GM21786 (cell line): ENCODE measurements at regions not wholly inside any gene's neighbourhood (a gene's known extent, or its start where the extent isn't known, plus 50 kb on each side); places are given as distances from the start of the nearest gene placed in this dataset.

Experiments used
- ATAC-seq: cut with Tn5 transposase; IDR thresholded peaks from one replicate; pipeline ENCODE4 v1.9.1; 2021; ENCODE audit not compliant: unreplicated experiment

DNA sequence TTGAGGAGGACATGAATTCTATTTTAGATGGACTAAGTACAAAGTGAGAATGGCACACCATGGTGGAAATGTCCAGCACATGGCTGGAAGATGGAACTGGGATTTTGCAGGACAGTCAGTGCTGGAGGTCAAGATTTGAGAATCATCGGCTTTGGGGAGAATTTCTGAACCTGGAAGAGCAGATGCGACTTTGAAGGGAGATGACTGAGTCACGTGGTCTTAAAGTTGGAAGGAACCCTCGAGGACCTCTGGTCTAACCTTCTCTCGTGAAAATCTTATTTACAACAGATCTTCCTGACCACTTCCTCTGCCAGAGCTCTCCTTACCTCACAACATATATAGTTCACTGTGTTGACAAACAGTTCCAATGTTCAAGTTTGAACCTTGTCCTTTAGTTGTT, 415.4 kb downstream of the ATP23 start:
- no peak for ATAC-seq

DNA sequence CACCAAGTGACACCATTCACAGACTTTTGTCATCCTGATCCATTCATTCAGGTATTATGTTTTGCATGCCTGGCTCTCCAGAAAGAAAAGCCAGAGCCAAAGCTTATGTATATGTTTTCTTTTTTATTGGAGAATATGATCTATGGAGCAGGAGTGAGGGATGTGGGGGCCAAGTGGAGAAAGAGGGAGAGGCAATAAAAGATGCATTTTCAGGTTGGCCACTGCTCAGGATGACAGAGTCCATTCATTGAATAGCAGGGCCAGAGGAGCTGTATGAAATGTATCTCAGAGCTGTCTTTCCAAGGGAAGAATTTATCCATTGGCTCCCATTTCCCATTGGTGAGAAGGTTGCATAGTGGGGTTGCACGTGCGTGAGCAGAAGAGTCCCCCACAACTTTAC, 416.1 kb downstream of the ATP23 start:
- no peak for ATAC-seq

DNA sequence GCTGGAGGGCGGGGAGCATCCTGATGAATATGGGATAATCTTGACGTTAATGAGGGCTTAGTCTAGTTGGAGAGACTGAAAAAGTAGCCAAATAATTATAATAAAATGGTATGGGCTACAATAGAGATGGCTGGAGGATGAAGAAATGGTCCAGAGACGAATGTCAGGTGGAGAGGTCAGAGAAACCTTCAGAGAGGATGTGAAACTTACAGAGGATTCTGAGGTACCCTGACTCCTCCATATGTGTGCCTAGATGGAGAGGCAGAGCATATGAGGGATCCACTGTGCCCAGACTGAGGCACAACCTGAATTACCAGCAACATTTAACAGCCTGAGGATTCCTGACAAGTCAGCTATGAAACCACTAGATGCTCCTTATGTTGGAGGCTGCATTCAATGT, 417.0 kb downstream of the ATP23 start:
- no peak for ATAC-seq

DNA sequence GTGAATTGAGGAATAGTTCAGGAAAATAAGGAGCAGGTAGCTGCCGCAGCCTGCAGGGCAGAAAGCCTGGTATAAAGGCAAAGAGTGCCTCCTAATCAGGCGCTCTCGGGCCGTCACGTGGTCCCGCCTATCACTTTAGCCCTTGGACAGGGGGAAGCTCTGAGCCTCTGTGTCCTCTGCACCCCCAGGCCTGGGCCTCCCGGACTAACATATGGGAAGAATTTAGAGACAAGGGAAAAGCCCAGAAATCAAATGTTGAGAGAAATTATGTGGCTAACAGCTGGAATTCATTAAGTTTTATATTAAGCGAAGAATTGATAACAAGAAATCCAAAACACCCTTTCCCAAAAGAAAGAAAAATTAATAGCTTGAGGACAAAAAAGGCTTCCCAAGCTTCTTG, 417.7 kb downstream of the ATP23 start:
- ATAC-seq = no peak

DNA sequence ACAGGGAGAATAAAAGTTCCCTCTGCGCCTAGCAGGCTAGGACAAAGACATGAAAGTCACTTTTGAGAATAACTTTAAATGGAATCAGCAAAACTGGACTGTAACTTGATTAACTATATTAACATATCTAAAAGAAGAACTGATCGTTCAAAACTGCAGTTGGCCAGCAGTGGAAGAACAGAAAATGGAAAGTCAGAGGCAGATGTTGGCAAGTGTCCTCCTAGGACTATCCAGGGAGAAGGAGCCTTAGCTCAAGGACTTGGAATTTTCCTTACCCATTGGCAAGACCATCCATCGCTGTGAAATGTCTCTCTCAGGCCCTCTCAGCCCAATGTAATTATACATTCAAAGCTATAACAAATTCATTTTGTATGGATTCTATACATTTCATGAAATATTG, 419.7 kb downstream of the ATP23 start:
- ATAC-seq = no peak

DNA sequence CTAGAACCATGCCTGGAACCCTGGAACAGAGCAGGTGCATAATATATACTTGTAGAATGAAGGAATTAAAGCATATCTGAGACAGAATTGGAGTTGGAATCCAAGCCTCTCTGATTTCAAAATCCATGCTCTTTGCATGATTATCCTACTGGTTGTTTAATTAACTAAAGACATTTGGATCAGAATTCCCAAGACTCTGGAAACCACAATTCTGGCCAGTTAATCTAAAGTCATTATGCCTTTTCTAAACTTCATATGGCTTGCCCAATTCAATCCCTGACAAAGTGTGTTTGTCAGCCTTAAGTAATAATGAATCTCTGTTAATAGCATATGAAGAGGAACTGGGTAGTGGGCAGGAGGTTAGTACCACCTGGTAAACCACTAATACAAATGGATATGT, 422.6 kb downstream of the ATP23 start:
- ATAC-seq = no peak

DNA sequence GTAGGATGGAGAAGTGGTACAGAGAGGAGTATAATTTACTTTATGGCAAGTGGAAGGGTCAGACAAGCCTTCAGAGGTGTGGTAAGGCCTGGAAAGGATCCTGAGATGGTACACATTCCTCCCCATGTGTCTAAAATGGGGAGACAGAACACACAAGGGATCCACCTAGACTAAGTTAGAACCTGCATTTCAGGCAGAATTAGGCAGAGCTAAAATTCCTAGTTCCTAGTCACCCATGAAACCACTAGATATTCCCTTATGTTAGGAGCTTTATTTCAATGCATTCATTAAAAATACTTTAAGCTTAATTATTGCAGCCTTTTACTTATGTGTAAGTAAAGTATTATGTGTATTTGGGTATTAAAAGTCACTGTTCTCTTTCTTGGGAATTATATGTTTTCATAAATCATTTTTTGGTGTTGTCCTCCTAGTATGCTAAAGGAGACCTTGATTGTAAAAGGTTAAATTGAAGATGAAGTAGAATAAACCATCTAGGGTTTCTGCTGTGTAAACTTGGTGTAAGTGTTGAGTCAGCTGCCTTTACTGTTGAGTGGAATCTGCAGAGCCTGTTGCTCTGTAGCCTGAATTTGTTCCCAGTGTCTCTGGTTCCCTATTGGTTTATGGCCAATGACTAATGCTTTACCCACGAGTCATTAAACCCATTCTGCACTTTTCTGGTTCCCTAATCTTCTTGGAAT, 423.2 kb downstream of the ATP23 start:
- no peak for ATAC-seq

DNA sequence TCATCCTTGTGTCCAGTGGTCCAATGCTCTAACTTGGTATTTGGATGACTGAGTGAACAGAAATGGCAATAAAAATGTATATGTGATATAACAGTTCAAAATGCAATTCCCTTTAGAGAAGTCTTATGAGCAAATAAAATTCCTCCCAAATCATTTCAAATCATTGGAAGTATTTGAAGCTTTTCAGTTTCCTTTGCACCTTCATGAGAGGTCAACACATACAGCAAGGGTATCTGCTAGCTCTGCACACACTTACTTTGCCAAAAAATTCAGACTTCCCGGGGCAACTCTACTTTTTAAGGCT, 423.7 kb downstream of the ATP23 start:
- no peak for ATAC-seq

DNA sequence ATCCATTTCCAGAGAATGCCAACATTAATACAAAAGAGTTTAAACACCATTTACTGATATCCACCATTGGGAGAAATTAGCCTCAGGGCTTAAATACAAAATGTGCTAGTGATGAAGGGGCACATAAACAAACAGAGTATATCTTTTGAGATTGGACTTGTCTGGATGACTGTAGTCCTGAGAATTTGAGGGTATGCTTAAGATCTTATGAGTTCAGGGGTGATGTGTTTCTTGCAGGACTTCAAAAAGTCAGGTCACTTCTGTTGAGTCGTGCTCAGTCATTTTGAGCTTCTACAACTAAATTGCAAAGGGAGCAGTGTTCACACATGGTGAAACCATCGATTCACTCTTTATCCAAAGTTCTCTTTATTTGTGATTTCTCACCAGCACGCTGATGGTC, 425.7 kb downstream of the ATP23 start:
- ATAC-seq = no peak

DNA sequence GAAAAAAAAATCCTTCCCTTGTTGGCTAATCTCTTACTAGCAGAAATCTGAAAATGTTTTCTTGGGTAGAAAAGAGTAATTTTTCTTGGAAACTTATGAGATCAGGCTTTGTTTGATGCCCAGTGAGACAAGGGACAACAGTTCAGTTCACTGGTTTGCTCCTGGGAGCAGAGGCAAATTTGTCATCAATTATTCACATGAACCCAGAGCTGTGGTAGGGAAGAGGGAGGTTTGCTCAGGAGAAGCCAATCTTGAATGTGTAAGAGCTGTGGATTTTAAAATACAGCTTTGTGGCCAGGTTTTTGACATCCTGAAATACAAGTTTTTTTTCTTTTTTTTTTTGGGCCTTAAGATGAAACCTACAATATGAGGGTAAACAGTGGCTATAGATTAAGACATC, 426.6 kb downstream of the ATP23 start:
- no peak for ATAC-seq

DNA sequence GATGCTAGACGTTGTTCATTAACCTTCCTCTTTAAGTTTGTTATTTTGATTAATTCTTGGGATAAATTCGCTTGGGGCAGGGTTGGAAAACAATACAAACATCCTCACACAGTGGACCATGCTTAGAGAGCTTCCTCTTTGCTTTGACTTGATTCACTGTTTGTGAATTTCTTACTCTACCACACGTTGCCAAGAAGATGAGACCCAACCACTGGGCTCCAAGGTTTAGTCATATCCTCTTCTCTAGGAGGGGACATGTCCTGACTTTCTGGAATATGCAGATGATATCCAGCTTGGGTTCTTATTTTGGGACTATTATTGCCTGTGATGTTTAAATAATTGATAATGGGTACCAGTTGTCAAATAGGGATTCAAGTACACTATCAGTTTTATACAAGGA, 428.2 kb downstream of the ATP23 start:
- no peak for ATAC-seq

DNA sequence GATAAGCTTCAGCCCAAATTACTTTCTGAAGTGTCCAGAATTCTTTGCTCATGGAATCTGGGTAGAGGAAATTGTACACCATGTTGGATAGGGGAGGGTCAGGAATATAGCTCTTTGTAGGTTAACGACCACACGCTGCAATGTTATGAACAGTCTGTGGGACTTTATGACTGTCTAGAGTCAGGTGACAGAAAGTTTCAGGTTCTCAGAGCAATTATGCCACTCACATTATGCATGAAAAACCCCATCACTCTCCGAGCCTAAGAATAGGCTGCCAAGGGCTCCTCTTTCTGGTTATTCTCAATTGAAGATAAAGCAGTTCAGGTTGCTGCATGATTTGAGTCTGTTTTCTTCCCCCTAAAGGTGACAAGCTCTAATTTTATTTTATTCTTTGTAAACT, 430.9 kb downstream of the ATP23 start:
- ATAC-seq = peak; percentile 98

DNA sequence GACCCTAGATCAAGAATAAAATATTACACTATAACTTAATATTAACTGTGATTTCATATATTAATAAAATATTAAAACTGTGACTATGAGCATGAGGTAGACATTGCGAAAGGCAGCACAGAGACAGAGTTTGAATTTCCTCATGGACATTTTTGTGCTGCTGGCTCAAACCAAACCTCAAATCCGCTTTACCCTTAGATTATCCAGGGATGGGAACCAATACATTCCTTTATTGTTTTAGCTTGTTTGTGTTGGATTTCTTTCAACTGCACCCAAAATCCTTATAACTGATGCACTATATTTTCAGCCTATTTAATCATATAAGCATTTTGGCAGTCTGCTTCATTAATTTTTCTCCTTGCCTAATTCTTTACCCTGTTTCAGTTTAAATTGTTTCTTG, 436.7 kb downstream of the ATP23 start:
- no peak for ATAC-seq

DNA sequence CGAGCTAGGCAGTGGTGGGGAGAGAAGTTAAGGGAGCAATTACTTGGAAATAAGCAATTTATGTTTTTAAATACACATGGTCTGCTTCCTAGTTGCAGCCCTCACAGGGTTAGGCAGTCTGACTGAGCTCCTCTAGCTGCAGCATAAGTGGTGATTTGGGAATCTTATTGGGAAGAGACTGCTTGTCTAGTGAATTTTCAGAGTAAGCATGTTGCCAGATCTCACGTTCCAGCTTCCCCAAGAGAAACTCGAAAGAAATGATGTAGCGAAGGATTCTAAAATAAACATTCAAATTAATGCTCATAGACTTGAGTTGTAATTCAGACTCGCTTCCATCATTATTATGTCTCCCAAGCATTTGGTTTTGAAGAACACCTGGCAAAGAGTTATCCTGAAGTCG, 440.2 kb downstream of the ATP23 start:
- ATAC-seq = no peak

DNA sequence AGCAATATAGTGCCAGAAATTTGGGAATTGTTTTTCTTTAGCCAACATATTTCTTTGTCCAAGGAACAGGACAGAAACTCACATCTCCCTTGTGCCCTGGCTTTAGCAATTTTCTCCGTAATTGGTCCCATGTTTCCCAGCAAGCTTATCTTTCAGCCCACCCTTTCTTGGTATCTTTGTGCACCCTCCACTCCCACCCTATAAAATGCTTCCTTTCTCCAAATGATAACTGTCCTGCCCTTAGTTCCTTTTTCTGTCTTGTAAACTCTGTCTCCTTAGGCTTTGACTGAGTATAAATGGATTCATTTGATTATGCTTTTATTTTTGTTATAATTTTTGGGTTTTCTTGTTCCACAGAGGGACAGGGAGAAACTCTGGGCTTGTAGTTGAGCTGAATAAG, 442.8 kb downstream of the ATP23 start:
- ATAC-seq = no peak

DNA sequence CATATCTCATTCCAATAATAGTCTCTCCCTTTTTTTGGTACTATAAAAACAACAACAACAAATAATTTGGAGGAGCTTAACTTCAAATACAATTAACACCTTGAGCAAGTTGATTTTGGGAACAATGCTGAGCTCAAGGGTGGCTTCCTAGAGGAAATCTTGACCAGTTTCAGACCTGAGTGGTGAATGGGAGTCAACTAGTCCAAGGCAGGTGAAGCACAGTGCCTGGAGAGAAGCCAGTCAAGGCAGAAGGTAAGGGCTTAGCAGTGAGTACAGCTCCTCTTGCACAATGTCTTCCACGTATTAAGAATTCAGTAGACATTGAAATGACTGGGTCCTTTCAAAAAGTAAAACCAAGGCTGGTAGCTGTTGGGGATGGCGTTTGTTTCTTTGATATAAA, 444.8 kb downstream of the ATP23 start:
- no peak for ATAC-seq

DNA sequence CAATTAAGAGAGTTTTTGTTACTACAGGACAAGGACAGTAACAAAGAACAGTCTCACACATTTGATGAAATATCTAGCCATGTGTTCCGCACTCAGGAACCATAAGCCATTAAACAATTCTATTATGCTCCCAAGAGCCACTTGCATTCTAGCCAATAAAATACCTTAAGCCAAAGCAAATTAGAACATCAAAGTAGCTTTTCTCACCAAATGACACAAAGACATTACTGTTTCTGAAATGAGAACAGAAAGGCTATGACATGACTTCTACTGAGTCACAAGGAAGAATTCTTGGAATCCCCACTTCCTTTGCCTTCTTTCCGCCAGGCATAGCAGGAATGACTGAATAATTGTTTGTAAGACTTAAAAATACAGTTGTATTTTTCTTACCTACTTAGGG, 445.8 kb downstream of the ATP23 start:
- ATAC-seq = no peak

DNA sequence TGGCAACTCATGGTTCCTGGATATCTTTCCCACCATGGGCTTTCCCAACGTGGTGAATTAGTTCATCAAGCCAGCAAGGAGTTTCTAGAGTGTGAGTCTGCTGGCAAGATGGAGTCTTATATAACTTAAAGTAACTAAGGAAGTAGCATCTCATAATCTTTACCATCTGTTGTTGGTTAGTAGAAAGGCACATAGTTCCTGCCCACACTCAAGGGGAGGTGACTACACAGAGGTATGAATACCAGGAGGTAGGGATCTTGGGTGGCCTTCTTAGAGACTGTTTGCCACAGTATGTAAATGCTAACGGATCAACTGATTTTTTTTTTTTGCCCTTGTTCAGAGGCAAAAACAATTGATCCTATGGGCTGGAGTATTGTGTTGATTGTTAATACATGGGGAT, 446.9 kb downstream of the ATP23 start:
- ATAC-seq = no peak

DNA sequence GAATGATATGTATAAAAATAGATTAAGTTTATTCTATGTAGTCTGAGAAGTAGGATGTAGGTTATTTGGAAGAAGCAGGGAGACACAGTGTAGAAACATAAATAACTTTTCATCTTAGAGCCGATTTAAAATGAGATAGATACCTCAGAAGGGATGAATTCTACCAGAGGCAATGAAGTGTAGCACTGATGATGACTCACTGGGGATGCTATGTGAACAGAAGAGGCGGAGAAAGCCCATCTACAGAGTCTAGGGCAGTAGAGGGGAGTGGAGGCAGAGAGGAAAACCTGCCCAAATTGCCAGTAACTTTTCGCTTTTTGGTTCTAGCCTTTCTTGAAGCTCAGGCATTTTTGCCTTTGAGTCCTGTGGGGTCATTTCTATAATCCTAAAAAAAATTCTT, 451.8 kb downstream of the ATP23 start:
- no peak for ATAC-seq

DNA sequence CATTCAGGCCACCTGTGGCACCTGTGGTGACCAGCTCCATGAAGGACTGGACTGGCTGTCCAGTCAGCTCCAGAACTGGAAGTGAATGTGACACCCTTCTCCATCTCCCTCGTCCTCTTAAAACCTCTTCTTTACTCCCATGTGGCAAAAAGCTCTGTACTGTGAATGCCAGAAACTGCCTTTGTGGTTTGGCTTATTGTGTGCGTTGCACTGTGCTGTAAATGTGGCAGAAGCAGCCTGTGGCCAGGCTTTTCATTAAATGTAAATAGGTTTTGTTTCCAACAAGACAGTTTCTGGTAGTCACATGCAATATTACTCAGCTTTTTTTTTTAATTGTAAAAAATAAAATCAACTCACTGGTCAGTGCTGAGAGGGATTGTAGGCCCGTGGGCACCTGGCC, 453.7 kb downstream of the ATP23 start:
- no peak for ATAC-seq

DNA sequence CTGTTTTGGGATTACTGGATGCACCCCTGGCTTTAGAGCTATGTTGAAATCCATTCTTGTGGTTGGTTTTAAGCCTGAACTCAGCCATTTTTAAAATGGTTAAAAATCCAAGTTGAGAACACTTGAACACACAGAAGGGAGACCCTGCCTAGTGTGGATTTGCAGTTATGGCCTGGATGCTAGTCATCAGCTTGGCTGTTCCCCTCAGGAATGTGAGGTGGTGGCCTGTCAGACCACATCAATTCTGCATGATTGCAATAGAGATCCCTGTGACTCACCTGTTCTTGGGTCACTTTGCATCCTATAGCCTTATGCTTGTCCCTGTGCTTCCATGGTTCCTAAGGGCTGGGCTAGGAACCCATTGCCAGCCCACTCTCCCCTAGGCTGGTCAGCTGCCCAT, 454.1 kb downstream of the ATP23 start:
- no peak for ATAC-seq

DNA sequence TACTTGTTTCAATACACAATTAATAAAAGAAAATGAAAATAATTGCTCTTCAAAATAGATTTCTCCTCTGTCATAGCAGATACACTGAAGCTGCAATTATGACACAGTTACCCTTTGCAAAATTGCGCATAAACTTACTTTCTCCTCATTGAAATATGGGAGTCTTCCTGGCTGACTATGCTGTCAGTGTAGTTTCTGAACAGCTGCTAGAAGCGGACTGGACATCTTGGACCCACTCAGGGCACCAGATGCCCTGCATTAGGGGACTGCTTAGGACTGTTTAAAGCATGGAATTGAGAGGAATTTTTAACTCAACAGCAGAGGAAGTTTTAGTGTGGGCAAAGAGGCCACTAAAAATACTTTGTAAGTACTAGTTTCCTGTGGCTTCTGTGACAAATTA, 454.9 kb downstream of the ATP23 start:
- no peak for ATAC-seq

DNA sequence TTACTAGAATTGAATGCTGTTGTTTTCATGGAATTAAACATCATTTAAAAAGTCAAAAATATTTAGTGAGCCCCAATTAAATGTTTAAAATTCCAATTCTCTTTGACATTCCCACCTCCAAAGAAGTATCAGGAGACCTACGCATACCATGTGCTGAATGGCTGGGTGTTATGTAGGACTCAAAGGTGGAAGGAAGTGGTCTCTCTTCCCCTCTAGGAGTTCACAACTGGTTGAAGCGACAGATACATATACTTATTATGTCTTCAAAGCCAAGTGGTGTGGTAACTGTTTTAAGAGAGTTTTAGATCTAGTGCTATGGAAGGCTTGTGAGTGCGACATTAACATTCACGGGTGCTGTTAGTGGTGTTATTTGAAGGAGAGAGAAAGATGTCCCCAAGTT, 464.0 kb downstream of the ATP23 start:
- no peak for ATAC-seq

DNA sequence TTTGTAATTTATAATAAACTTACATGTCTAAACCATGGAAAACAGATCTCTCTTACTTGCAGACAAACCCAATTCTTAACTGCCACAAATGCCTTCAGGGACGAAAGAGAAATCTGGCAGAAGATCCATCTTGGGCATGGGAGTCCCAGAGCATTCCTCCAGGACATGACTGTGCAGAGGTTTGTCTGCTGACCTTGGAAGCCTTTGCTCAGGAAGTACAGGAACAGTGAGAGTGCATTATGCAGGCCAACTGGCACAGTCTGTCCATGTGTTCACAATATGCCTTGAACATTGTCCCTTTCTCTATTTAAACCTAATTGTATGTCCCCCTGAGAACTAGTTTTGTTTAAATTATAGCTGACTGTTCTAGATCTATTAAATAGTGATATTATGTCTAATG, 467.1 kb downstream of the ATP23 start:
- ATAC-seq = no peak
